Progenitor cell of endocrine pancreas (in vitro differentiated cells): ENCODE measurements at regions not wholly inside any gene's neighbourhood (a gene's known extent, or its start where the extent isn't known, plus 50 kb on each side); places are given as distances from the start of the nearest gene placed in this dataset.

Experiments used
- DNase-seq: peaks from one replicate; pipeline ENCODE4 v3.0.0; 2021; ENCODE audit warnings: low spot score; ENCODE audit not compliant: unreplicated experiment
- H3K27ac Mint-ChIP-seq: 2 replicates; pipeline ENCODE4 v1.8.0; 2021; ENCODE audit warnings: mild to moderate bottlenecking, moderate library complexity, mixed read lengths
- H3K27me3 Mint-ChIP-seq: 2 replicates; pipeline ENCODE4 v1.8.0; 2021; ENCODE audit warnings: mixed read lengths
- H3K36me3 Mint-ChIP-seq: 2 replicates; pipeline ENCODE4 v1.8.0; 2022; ENCODE audit warnings: mixed read lengths; ENCODE audit not compliant: insufficient read depth
- H3K4me1 Mint-ChIP-seq: 2 replicates; pipeline ENCODE4 v1.8.0; 2021; ENCODE audit warnings: low read depth, mixed read lengths
- H3K4me3 Mint-ChIP-seq: 2 replicates; pipeline ENCODE4 v1.8.0; 2021; ENCODE audit warnings: low read depth, mild to moderate bottlenecking, moderate library complexity, mixed read lengths
- H3K9me3 Mint-ChIP-seq: 2 replicates; pipeline ENCODE4 v1.8.0; 2021; ENCODE audit warnings: low read depth, mixed read lengths
- TF ChIP-seq, protein P1 (sequence below): fragments of 200-600 bp; sonication (generic); IDR thresholded peaks from one replicate; pipeline ENCODE4 v1.5.0; 2021; ENCODE audit warnings: antibody characterized with exemption, mild to moderate bottlenecking; ENCODE audit not compliant: unreplicated experiment

DNA sequence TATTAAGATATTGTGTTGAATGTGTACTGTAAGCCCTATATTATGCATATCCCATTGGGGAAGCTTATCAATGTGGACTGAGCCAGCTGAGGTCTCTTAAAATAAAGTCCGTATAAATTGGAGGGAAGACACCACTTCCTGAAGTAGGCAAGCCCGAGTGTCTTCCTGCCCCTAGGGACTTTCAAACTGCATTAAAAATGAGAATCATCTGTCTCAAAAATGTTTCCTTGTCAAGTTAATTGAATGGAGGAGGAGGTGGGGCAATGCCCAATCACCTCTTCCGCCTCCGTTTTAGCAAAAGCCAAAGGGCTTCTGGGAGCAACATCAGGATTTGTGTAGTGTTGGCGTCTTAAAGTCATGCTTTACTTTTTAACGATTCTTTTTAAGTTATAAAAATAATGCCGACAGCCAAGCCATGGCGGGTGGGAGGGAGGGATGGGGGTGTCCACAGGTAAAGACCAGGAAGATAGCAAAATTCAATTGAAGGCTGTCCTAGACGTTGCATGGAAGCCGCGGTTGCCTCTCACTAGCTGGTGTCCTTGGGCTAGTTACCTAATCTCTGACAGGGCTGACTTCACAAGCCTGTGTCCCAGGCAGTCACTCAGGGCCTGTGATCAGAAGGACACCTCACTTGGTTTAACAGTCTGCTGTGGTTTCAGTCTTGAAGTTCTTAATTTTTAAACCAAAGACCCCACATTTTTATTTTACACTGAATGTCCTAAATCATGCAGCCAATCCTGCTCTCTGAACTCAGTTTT lies 524.9 kb upstream of the PROK2 start:
- peaks cover 13% of the 10 kb centered on the region for H3K27me3 Mint-ChIP-seq
- H3K27ac Mint-ChIP-seq: no peak overlapping the region
- H3K36me3 Mint-ChIP-seq: no peaks in the 10 kb centered on the region
- H3K9me3 Mint-ChIP-seq: no peaks in the 10 kb centered on the region
- peaks cover 8% of the 10 kb centered on the region for H3K4me1 Mint-ChIP-seq
- no peak for DNase-seq
- TF ChIP-seq, protein P1, sequence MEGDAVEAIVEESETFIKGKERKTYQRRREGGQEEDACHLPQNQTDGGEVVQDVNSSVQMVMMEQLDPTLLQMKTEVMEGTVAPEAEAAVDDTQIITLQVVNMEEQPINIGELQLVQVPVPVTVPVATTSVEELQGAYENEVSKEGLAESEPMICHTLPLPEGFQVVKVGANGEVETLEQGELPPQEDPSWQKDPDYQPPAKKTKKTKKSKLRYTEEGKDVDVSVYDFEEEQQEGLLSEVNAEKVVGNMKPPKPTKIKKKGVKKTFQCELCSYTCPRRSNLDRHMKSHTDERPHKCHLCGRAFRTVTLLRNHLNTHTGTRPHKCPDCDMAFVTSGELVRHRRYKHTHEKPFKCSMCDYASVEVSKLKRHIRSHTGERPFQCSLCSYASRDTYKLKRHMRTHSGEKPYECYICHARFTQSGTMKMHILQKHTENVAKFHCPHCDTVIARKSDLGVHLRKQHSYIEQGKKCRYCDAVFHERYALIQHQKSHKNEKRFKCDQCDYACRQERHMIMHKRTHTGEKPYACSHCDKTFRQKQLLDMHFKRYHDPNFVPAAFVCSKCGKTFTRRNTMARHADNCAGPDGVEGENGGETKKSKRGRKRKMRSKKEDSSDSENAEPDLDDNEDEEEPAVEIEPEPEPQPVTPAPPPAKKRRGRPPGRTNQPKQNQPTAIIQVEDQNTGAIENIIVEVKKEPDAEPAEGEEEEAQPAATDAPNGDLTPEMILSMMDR: no peak
- H3K4me3 Mint-ChIP-seq: no peak overlapping the region

DNA sequence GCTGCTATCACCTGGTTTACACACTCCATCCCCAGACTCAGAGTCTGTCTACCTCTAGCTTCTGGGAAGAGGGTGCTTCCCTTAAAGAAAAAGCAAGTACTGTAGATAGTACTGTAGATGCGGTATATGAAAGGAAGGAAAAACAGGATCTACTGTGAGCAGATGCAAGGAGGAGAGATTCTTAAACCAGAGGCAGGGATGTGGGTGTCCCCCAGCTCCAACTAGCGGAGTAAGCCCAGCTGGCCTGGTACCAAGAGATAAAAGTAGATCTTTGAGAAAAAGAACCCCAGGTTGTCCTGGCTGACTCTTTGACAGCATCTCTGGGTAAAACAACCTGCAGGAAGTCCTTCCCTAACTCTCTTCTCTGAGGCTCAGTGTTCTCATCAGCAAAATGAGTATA lies 523.7 kb upstream of the PROK2 start:
- Mint-ChIP-seq H3K36me3 (no peaks in the 10 kb centered on the region), H3K4me3 (no peak overlapping the region), H3K4me1 (peaks cover 8% of the 10 kb centered on the region), H3K9me3 (no peaks in the 10 kb centered on the region), H3K27ac (no peak overlapping the region), H3K27me3 (peaks cover 25% of the 10 kb centered on the region)
- TF ChIP-seq, protein P1: no peak
- DNase-seq: no peak

DNA sequence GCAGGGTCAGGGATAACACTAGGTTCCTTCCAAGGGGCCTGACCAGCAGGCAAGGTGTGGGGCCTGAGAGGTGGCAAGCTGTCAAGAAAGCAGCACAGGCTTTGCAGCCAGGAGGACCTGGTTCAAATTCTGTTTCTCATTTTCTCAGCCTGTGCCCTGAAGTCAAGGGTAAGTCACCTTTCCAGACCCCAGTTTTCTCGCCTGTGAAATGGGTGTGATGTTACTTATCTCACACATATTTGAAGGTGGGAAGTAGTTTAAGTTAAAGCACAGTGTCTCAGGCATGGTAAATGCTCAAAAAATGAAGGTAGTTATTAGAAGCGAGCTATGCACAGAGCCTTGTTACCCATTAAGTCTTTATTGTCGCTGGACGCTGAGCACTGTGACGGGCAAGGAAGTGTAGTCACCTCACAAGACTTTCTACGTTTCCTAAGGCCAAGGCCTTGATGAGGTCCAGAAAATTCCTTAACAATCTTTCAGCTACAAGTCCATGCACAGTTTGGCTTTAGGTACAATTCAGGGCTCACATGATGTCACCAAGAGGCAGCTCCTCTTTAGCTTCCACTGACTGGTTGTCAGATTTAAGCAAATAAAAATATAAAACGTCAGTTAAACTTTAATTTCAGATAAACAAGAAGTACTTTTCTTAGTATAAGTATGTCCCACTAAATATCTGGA lies 522.6 kb upstream of the PROK2 start:
- TF ChIP-seq, protein P1: no peak
- Mint-ChIP-seq H3K36me3 (no peaks in the 10 kb centered on the region), H3K9me3 (no peaks in the 10 kb centered on the region), H3K27ac (peak overlapping the region; percentile 66), H3K27me3 (peaks cover 27% of the 10 kb centered on the region), H3K4me1 (peaks cover 8% of the 10 kb centered on the region), H3K4me3 (no peak overlapping the region)
- no peak for DNase-seq

DNA sequence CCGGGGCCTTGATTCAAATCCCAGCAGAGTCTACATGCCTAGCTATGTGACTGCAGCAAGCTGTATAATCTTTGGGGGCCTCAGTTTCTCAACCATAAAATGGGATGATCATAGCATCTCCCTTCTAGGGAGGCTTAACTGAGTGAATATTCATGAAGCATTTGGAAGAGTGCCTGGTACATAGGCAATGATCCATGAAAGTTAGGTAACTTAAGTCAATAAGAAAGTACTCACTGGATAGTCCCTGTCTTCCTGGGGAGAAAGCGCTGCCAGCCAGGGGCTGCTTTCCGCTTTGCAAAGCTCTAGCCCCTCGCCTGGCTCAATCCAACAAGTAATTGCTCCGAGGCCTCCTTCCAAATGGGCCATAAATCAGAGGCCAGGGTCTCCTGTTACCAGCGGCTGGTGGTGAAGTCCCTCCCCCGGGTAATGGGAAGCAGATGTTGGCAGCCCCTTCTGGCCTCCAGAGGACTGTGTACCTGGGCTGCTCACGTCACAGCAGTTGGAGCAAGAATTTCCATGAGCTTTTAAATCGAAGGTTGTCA lies 521.9 kb upstream of the PROK2 start:
- H3K36me3 Mint-ChIP-seq: no peaks in the 10 kb centered on the region
- H3K4me1 Mint-ChIP-seq: peaks cover 8% of the 10 kb centered on the region
- H3K9me3 Mint-ChIP-seq: no peaks in the 10 kb centered on the region
- H3K27me3 Mint-ChIP-seq: peaks cover 27% of the 10 kb centered on the region
- H3K4me3 Mint-ChIP-seq: no peak overlapping the region
- H3K27ac Mint-ChIP-seq: peak overlapping the region; percentile 66
- TF ChIP-seq, protein P1: no peak
- no peak for DNase-seq

DNA sequence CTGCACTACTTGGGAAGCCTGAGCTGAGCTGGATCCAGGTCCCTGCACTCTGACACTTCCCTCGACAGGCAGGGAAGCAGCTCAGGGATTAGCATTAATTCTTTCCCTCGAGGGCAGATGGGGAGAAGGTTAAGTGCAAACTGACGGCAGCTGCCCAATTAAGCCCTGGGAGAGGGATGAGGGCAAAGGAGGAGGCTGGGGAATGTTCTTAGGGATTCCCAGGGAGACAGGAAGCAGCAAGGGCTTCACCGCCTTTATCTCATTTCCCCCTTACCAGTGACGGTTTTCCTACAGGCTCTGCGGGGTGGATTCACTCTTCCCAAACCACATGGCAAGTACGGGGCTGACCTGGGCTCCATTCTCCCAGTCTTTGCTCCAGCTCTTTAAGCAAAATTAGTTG lies 519.0 kb upstream of the PROK2 start:
- TF ChIP-seq, protein P1: no peak
- no peak overlapping the region for H3K27ac Mint-ChIP-seq
- H3K4me3 Mint-ChIP-seq: no peak overlapping the region
- no peaks in the 10 kb centered on the region for H3K36me3 Mint-ChIP-seq
- H3K27me3 Mint-ChIP-seq: peaks cover 30% of the 10 kb centered on the region
- DNase-seq: no peak
- no peaks in the 10 kb centered on the region for H3K9me3 Mint-ChIP-seq
- peaks cover 4% of the 10 kb centered on the region for H3K4me1 Mint-ChIP-seq
